SH-SY5Y (cell line): ENCODE measurements at regions not wholly inside any gene's neighbourhood (a gene's known extent, or its start where the extent isn't known, plus 50 kb on each side); places are given as distances from the start of the nearest gene placed in this dataset.

Experiments used
- GATA2 ChIP-seq: IDR thresholded peaks from 2 replicates; pipeline ENCODE4 v1.6.1; 2011; ENCODE audit warnings: mild to moderate bottlenecking, low read depth, low read length
- GATA3 ChIP-seq: IDR thresholded peaks from 2 replicates; pipeline ENCODE4 v1.6.1; 2011; ENCODE audit warnings: low read depth, mild to moderate bottlenecking, low read length, moderate library complexity

GRCh38 chr9:31135567-31135966 lies 1248.9 kb upstream of the ACO1 start:
- TF ChIP-seq GATA2 (no peak), GATA3 (no peak)

- TF ChIP-seq GATA2 (no peak), GATA3 (no peak)
Measured at GRCh38 chr9:31136524-31136923, 1247.9 kb upstream of the ACO1 start.

GRCh38 chr9:31137176-31138160 lies 1247.0 kb upstream of the ACO1 start:
- no peak for TF ChIP-seq GATA3
- no peak for TF ChIP-seq GATA2

- TF ChIP-seq GATA3 (no peak), GATA2 (no peak)
Measured at GRCh38 chr9:31140316-31140715, 1244.1 kb upstream of the ACO1 start.

- TF ChIP-seq GATA3 (no peak), GATA2 (no peak)
Measured at GRCh38 chr9:31142456-31142855, 1242.0 kb upstream of the ACO1 start.

- TF ChIP-seq GATA3 = no peak
Measured at GRCh38 chr9:31144614-31145013, 1239.8 kb upstream of the ACO1 start.

- TF ChIP-seq GATA2 (no peak), GATA3 (no peak)
Measured at GRCh38 chr9:31146485-31147166, 1237.8 kb upstream of the ACO1 start.

- TF ChIP-seq GATA3 (no peak), GATA2 (no peak)
Measured at GRCh38 chr9:31153250-31153840, 1231.1 kb upstream of the ACO1 start.

GRCh38 chr9:31166516-31166915 lies 1217.9 kb upstream of the ACO1 start:
- TF ChIP-seq GATA2 (no peak), GATA3 (no peak)

GRCh38 chr9:31168161-31168560 lies 1216.3 kb upstream of the ACO1 start:
- TF ChIP-seq GATA2 (no peak), GATA3 (no peak)

- TF ChIP-seq GATA3 = no peak
Measured at GRCh38 chr9:31174681-31175080, 1209.8 kb upstream of the ACO1 start.

GRCh38 chr9:31183866-31184265 lies 1200.6 kb upstream of the ACO1 start:
- TF ChIP-seq GATA3 = no peak

- TF ChIP-seq GATA2 = no peak
- TF ChIP-seq GATA3 = no peak
Measured at GRCh38 chr9:31185831-31186230, 1198.6 kb upstream of the ACO1 start.

- TF ChIP-seq GATA3 = no peak
- no peak for TF ChIP-seq GATA2
Measured at GRCh38 chr9:31188496-31188895, 1195.9 kb upstream of the ACO1 start.
